OCI-LY3 (cell line): ENCODE measurements at regions not wholly inside any gene's neighbourhood (a gene's known extent, or its start where the extent isn't known, plus 50 kb on each side); places are given as distances from the start of the nearest gene placed in this dataset.

Experiments
- EZH2phosphoT487 ChIP-seq: fragments of 200-600 bp; shearing (Covaris generic); IDR thresholded peaks from 2 replicates; pipeline ENCODE4 v1.6.1; 2018; ENCODE audit warnings: antibody characterized with exemption, mixed run types, low read depth
- TF ChIP-seq, protein P1 (sequence below): fragments of 200-600, 300-600 bp; sonication (generic); IDR thresholded peaks from 2 replicates; pipeline ENCODE4 v1.5.1; 2014; ENCODE audit warnings: antibody characterized with exemption, low read length, low read depth

DNA sequence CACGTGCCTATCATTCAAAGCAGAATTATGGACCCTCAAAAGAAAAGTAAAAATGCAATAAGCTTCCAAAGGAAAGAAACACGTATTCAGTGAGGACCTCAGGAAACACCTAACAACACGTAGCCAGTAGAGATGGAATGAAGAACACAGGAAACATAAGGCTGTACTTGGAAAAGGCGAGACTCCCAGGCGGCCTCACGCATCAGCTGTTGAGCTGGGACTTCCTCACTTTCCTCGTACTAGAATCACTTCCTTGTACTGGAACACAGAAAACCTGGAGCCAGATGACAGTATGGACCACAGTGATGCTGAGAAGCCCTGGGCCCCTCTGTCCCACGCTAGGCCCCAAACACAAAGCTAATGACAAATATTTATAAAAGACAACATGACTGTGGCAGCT, 94.4 kb upstream of the BACE2 start:
- TF ChIP-seq, protein P1, sequence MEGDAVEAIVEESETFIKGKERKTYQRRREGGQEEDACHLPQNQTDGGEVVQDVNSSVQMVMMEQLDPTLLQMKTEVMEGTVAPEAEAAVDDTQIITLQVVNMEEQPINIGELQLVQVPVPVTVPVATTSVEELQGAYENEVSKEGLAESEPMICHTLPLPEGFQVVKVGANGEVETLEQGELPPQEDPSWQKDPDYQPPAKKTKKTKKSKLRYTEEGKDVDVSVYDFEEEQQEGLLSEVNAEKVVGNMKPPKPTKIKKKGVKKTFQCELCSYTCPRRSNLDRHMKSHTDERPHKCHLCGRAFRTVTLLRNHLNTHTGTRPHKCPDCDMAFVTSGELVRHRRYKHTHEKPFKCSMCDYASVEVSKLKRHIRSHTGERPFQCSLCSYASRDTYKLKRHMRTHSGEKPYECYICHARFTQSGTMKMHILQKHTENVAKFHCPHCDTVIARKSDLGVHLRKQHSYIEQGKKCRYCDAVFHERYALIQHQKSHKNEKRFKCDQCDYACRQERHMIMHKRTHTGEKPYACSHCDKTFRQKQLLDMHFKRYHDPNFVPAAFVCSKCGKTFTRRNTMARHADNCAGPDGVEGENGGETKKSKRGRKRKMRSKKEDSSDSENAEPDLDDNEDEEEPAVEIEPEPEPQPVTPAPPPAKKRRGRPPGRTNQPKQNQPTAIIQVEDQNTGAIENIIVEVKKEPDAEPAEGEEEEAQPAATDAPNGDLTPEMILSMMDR: no peak
- no peak for TF ChIP-seq EZH2phosphoT487
